Lower lobe of right lung (tissue), 2 donors: ENCODE measurements at regions not wholly inside any gene's neighbourhood (a gene's known extent, or its start where the extent isn't known, plus 50 kb on each side); places are given as distances from the start of the nearest gene placed in this dataset.

Experiments used
- ATAC-seq, 2 donors: fragments of 200-7000 bp; cut with Tn5 transposase; one replicate each; pipeline ENCODE4 v1.9.1; 2020 to 2022; ENCODE audit warnings: mild to moderate bottlenecking in 2 of 2, moderate library complexity in 2 of 2
- DNase-seq: peaks from one replicate; pipeline ENCODE4 v3.0.0-alpha.2; 2020
- H3K27ac ChIP-seq: fragments of 200-600 bp; one replicate; pipeline ENCODE4 v1.8.0; 2022
- H3K27me3 ChIP-seq: fragments of 200-600 bp; one replicate; pipeline ENCODE4 v1.8.0; 2022; ENCODE audit warnings: low read depth
- H3K36me3 ChIP-seq: fragments of 200-600 bp; one replicate; pipeline ENCODE4 v1.8.0; 2022; ENCODE audit warnings: mild to moderate bottlenecking
- H3K4me1 ChIP-seq: fragments of 200-600 bp; one replicate; pipeline ENCODE4 v1.8.0; 2022
- H3K4me3 ChIP-seq: fragments of 200-600 bp; one replicate; pipeline ENCODE4 v1.8.0; 2022; ENCODE audit warnings: mild to moderate bottlenecking
- H3K9me3 ChIP-seq: fragments of 200-600 bp; one replicate; pipeline ENCODE4 v1.8.0; 2022
- intact Hi-C: fragments of 100-400 bp; cut with DNase I; formaldehyde crosslinking; loops from one replicate; pipeline ENCODE4 v1.11.0; 2022
- TF ChIP-seq, protein P1 (sequence below): fragments of 200-600 bp; IDR thresholded peaks from one replicate; pipeline ENCODE4 v1.8.0; 2022; ENCODE audit warnings: antibody characterized with exemption, mild to moderate bottlenecking
- donor health status: DM: no; HTN: yes; CAD: no; lungs with severe emphysema.

DNA sequence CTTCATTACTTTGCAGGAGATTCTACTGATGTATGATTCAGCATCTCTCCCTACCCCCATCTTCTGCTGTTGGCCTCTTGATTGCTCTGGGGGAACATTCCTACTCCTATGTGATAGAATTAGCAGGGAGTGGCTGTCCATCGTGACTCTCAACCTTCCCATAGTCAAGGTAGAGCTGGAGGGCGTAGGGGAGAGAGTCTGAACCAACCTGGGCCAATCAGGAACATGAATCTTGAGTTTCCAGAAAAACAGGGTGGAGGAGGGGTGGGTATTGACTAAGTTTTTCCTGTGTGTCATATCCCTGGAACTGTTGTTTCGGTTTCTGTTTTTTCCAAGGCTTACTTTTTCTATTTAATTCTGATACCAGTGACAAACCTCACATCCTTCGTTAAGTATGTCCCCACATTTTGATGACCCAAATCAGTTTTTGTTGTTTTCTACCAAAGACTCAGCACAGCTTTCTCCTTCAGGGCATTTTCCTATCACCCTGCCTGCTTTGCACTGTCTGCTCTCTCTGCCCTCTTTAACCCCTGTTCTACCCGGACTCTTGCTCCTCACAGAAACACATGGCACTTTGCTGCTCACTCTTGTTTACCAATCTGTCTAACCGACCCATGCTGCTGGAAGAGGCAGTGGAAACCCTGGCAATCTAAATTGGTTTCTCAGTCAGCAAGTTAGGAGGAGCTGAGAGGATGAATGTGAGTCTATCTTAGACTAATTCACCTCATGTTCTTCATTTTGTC, 1428.3 kb downstream of the AACS start:
- Histone ChIP-seq H3K9me3 (peaks cover 12% of the 10 kb centered on the region), H3K4me1 (no peaks in the 10 kb centered on the region), H3K27me3 (no peaks in the 10 kb centered on the region), H3K27ac (no peak overlapping the region), H3K4me3 (no peak overlapping the region), H3K36me3 (no peaks in the 10 kb centered on the region)
- DNase-seq (no peak), ATAC-seq (no peak)
- intact Hi-C loops, result no loop called here
- TF ChIP-seq, protein P1, sequence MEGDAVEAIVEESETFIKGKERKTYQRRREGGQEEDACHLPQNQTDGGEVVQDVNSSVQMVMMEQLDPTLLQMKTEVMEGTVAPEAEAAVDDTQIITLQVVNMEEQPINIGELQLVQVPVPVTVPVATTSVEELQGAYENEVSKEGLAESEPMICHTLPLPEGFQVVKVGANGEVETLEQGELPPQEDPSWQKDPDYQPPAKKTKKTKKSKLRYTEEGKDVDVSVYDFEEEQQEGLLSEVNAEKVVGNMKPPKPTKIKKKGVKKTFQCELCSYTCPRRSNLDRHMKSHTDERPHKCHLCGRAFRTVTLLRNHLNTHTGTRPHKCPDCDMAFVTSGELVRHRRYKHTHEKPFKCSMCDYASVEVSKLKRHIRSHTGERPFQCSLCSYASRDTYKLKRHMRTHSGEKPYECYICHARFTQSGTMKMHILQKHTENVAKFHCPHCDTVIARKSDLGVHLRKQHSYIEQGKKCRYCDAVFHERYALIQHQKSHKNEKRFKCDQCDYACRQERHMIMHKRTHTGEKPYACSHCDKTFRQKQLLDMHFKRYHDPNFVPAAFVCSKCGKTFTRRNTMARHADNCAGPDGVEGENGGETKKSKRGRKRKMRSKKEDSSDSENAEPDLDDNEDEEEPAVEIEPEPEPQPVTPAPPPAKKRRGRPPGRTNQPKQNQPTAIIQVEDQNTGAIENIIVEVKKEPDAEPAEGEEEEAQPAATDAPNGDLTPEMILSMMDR, result no peak

DNA sequence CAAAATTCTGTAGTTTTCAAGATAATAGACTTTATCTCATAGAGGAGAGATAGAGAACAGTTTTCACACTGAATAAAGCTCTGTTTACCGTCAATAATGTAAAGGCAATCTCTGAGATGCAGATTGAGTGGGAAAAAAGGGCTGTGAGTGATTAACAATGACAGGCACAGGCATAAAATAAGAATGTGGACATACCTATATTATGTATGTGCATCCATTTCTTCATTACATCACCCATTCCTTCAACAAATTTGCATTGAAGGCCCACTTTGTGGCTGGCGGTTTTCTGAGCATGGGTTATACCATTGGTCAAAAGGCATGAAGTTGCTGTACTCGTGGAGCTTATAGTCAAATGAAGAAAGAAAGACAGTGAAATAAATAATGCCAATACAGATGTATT, 1431.0 kb downstream of the AACS start:
- intact Hi-C loops, result no loop called here
- Histone ChIP-seq H3K36me3 (no peaks in the 10 kb centered on the region), H3K27me3 (no peaks in the 10 kb centered on the region), H3K9me3 (no peaks in the 10 kb centered on the region), H3K4me1 (no peaks in the 10 kb centered on the region), H3K4me3 (no peak overlapping the region), H3K27ac (no peak overlapping the region)
- TF ChIP-seq, protein P1, result no peak
- DNase-seq (no peak), ATAC-seq (no peak)

DNA sequence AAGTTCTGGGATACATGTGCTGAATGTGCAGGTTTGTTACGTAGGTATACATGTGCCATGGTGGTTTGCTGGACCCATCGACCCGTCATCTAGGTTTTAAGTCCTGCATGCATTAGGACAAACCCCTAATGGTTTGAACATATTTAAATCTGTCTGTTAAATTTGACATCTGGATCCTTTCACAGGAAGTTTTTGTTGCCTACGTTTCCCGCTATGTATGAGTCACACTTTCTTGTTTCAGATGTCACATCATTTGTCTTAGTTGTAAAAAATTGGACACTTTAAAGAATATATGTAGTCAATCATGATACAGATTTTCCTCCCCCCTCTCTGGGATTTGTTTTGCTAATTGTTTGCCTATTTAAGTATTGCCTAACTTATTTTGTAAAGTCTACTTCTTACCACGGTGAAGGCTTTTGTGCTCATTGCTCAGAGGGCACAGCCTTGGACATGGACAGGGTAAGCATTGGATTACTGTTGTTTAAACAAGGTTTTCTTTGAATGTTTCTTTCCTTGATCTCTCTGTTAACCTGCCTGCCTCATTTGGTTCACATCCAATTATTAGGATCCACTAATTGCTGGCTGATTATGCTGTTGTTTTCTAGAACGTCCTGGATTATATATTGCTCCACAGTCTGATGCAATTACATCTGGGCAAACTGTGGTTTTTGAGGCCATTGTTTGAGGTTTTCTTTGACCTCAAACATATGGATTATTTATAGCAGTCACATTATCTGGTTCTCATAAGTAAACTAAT, 1441.4 kb downstream of the AACS start:
- Histone ChIP-seq H3K36me3 (no peaks in the 10 kb centered on the region), H3K9me3 (no peaks in the 10 kb centered on the region), H3K27me3 (no peaks in the 10 kb centered on the region), H3K4me3 (no peak overlapping the region), H3K4me1 (no peaks in the 10 kb centered on the region), H3K27ac (no peak overlapping the region)
- intact Hi-C loops, result no loop called here
- DNase-seq, result no peak
- TF ChIP-seq, protein P1, result no peak
- no peak for ATAC-seq

DNA sequence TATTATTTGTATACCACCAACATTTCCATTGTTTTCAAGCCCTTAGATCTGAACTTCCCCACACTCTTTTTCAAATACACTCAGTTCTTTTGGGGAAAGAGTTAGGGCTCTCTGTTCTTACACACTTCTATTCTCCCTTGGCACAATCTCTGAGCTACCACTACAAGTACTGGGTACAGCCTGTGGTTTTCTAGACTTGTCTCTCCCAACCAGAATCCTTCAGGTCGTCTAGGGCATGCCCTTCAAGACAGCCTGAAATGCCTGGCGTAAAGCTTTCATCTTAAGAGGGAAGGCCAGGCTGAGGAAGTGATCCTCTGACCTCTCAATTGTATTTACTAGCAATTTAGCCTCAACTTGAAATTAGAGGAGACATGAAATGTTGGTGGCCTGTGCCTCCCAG, 1442.0 kb downstream of the AACS start:
- Histone ChIP-seq H3K27ac (no peak overlapping the region), H3K4me3 (no peak overlapping the region), H3K9me3 (no peaks in the 10 kb centered on the region), H3K4me1 (no peaks in the 10 kb centered on the region), H3K27me3 (no peaks in the 10 kb centered on the region), H3K36me3 (no peaks in the 10 kb centered on the region)
- ATAC-seq, result no peak
- intact Hi-C loops, result no loop called here
- DNase-seq, result no peak
- TF ChIP-seq, protein P1, result no peak

DNA sequence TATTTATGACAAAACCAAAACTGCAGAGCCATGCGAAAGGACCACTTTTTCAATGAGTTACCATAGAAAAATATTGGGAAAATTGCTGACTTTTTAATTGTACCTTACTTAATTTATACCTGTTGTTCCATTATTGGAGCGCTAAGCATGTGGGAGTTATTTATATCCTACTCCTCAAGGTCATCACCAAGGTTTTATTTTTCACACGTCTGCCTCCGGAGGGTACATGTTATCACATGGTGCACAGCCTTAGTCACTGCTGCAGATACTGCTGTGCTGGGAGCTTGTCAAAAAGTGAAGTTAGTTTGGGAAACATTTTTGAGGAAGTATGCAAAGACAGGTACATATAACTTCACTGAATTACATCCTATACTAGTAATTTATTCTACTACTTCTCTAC, 1444.3 kb downstream of the AACS start:
- intact Hi-C loops, result no loop called here
- TF ChIP-seq, protein P1, result no peak
- H3K4me3 ChIP-seq, result no peak overlapping the region
- DNase-seq, result no peak
- no peaks in the 10 kb centered on the region for H3K4me1 ChIP-seq
- no peaks in the 10 kb centered on the region for H3K27me3 ChIP-seq
- H3K36me3 ChIP-seq, result no peaks in the 10 kb centered on the region
- no peak for ATAC-seq
- H3K27ac ChIP-seq, result no peak overlapping the region
- H3K9me3 ChIP-seq, result no peaks in the 10 kb centered on the region
